ENCODE measurements at regions not wholly inside any gene's neighbourhood (a gene's known extent, or its start where the extent isn't known, plus 50 kb on each side); places are given as distances from the start of the nearest gene placed in this dataset.
"Not testable (repeated sequence)": the region's sequence is repeated elsewhere in the genome, so short reads cannot be mapped to it uniquely, and the experiment has no call there.

DNA sequence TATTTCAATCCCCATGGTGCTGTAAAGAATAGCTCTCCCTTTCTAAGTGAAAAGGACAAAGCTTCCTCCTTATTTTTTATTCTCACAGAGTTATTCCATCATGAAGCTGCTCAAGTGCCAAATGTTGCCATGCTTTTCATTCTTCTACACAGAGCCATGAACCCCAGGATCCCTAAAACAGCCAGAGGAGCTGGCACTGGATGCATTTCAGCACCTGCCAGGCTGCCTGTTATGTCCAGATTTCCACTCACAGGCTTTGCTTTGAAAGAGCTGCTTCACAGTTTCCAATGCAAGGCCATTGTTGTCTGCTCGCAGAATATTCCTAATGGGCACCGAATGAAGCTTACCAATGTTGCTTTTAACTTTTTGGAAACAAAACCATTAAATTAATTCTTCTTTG is 256.2 kb upstream of the NPSR1 start:
- no peak for DNase-seq

DNA sequence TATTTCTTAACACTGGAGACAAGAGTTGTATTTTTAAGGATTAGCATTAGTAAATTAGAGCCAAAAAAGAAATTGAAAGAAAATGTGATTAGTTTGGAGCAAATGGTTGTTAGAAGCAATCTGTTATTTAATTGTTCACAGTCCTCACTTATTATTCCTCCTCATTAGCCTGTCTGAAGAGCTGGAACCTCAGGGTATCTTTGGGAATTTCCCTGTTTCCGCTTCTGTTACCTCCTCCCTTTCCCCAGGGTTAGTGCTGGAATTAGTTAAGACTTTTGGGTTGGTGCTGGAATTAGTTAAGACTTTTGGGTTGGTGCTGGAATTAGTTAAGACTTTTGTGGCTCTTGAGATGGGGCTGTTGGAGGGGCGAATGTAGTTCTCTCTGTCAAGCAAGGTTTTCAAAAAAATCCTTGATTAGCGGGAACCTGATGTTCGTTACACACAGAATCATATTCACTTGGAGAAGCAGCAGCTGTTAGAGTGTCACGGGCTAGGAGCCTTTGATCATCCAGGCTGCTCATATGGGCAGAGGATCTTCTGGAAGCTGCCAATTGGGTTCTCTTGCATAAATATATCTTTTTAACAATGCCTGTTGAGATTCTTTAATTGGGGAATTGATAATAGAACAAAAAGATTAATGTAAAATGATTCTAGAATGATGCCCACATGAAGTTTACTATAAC is 251.0 kb upstream of the NPSR1 start:
- no peak for DNase-seq

DNA sequence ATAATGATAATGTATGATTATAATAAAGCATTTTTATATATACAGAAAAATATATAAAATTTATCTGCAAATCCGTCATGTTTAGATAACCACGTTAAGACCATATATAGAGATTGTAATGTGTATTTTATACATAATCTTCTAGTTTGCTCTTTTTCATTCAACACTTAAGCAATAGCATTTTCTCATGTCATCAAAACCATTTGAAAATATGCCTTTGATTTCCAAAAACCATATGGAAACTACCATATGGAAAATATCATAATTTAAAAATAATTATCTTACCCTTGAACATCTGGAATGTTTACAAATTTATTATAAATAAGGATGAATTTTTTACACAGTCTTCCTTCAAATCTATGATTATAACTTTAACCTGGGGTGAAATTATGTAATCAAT is 250.4 kb upstream of the NPSR1 start:
- DNase-seq = no peak

DNA sequence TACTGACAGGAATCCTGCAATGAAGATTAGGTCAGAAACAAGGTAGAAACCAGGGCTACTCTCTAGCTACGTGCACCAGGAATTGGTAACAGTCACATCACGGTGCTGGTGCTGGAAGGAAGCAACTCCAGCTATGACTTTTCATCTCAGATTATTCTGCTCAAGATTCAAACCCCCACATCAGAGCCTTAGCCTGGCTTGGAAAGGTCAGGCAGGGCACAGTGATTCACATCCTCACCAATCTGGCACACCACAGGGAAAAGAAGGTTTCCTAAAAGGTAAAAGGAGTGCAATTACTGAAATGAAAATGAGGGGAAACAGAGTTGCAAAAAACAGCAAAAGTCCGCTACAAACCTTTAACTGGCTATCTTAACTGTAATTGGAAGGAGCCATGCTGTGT is 240.2 kb upstream of the NPSR1 start:
- no peak for DNase-seq

DNA sequence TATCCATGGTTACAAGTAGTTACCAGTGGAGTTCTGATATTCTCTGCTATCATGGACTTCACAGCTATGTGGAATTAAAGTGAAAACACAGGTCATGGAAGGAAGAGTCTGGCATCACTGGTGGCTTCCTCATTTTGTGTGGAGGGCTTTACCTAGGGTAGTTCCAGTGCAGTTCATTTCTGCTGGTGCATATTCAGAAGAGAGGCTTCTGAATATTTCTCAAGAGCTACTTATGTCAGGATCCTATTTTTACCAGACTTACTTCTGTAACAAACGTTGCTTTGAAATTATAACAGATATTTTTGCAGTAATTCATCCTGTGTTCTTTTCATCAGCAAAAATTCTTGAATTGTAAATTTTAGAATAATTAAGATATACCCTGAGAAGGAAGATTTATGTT is 236.5 kb upstream of the NPSR1 start:
- no peak for DNase-seq

DNA sequence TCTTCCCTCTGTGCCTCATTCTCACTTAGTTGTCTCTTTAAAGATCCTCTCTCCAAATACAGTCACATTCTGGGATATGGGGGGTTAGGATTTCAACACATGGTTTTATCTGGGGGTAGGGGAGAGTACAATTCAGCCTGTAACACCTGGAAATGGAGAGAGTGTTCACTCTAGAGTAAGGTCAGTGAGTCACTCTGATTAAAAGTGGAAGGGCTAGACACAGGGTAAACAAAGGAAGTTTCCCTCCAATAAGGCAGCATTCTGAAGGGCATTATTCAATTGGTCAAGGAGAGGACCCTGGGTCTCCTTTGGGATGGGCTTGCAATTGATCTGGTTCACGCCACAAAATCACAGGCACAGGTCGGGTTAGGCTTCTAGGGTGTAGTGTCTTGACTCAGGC is 232.8 kb upstream of the NPSR1 start:
- DNase-seq = no peak

DNA sequence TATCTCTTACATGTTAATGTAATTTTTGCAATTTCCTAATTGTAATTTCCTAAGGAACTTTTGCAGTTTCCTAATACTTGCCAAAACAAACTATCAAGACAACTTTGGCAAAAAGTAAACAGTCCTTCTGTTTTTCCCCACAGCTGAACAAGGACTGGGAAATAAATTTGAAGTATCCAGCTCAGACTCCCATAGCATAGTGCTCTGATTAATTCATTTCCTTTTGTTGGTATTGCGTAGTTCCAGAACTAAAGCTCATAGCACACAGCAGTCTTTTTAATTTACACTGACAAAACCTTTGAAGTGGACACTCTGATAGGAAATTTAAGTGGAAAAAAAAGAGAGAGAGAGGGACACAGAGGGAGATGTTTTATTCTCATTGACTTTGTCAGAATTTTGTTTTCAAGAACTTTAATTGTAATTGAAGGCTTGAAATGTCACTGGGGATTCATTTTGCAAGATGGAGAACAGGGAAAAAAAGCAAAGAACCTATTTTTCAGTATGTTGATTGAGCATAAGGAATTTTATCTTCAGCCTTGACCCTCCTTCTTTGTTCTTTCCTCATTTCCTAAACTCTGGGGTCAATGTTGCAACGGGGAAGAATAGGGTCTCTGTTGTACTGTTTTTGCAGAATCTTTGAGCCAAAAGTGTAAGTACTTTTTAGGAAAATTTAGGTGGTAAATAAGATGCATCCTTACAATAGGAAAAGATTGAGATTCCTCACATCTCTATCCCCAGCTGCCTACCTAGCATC is 232.2 kb upstream of the NPSR1 start:
- DNase-seq = no peak

DNA sequence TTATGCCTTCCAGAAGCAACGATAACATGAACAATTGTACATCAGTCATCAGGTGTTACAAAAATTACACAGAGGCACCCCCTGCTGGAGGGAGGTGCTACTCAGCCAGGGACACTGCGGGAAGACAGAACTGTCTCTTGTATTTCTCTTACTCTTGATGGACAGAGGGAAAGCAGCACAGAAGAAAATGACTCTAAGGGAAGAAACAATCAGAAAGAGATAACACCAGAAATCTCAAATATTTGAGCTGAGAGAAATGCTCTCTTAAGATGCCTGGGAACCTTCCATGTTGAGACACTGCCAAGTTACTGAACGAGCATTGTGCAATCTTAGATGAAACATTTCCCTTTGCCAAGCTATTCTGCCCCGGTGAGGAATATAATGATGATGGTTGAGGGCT is 227.6 kb upstream of the NPSR1 start:
- DNase-seq = no peak

DNA sequence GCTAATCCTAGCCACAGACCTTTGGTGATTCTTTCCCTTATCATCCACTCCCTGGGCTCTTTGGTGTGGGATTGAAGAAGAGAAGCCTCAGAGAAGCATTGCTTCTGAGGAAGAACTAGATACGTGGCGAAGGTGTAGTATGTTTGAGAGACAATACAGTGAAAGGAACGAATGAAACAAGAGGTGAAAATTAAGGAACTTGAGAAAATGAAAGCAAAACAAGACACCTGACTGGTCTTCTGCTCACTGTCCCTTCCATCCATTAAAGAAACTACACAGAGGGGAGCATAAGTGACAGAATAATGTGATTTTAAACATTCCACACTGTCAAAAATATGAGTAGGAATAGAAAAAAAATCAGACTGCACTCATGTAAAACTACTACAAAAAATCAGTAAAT is 219.6 kb upstream of the NPSR1 start:
- no peak for DNase-seq

DNA sequence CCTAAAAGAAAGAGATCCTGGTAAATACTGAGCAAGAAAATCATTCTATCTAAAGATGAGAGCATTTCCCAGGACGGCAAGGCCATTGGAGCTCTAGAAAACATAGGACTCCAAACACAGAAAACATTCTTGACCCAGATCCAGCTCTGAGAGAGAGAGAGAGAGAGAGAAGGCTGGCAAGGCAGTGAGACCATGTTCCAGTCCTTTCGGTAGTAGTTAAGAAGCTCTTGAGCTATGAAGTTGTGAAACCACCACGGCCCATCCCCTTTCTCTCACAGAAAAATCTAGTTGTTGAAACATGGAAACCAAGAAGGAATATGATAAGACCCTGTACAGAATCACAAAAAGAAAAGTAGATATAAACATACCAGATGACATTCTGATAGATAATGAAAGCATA is 212.4 kb upstream of the NPSR1 start:
- DNase-seq = no peak

DNA sequence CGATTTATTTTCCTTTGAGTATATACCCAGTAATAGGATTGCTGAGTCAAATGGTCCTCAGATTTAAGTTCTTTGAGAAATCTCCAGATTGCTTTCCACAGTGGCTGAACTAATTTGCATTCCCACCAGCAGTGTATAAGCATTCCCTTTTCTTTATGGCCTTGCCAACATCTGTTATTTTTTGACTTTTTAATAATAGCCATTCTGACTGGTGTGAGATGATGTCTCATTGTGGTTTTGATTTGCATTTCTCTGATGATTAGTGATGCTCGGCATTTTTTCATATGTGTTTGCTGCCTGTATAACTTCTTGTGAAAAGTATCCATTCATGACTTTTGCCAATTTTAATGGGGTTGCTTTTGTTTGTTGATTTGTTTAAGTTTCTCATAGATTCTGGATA is 209.5 kb upstream of the NPSR1 start:
- DNase-seq = not testable (repeated sequence)

DNA sequence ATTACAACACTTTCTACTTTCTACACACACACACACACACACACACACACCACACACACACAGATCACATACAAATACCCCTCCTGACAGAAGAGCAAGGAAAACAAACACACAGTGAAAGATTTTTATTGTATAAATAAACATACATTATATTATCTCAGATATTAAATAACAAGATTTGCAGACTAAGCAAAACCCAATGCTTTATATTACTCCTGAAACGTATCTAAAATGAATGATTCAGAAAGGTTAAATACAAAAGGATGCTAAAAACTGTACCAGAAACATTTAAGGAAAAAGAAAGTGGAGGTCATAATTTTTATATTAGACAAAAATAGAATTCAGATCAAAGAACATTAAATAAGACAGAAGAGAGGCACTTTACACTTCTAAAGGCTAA is 208.3 kb upstream of the NPSR1 start:
- no peak for DNase-seq

DNA sequence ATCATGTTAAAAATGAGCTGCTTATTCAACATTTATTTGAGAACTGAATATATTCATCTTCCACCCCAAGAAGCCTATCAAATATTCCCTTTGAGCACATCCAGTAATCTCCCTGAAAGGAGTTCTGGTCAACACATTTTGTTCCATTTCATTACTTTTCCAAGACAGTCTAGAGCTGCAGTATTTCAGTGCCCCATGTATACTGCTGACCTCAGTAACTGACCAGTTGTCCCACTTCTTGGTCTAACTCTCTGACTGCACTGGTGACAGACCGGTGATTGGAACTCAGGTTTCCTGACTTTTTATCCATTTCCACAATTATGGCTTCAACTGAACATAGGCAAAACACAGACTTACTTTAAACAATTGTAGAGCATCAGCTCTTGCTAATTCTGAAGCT is 206.8 kb upstream of the NPSR1 start:
- no peak for DNase-seq

DNA sequence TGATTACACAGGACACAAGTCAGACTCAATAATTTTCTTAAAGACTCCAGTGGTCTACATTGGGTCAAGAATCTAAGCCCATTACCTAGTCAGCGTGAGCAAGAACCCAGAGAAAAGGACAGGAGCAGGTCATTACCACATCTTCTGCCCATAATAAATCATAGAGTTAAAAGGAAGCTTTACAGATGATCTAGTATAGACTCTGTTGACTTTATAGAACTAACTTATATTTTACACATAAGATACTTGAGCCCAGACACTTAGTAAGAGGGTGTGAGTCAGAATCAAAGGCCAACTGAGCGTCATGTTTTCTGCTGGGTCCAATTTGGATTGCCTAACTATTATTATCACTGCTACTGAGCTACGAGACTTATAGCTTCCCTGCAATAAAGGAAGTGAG is 206.1 kb upstream of the NPSR1 start:
- no peak for DNase-seq

DNA sequence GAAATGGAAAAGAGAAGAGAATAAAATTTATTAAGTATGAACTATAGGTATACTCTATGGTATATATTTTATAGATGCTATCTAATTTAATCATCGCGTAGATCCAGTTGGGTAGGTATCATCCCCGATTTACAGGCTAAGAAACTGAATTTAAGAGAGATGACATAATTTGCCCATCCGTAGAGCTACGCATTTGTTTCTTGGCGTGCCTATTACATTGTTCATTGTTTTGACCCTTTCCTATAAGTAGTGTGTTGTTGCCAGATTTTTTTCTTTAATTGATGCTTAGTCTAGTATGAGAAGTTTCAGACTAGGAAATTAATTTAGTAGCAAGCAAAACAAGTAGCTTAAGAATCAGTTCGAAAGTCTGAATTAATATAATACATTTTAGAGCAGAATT is 205.7 kb upstream of the NPSR1 start:
- DNase-seq = no peak

DNA sequence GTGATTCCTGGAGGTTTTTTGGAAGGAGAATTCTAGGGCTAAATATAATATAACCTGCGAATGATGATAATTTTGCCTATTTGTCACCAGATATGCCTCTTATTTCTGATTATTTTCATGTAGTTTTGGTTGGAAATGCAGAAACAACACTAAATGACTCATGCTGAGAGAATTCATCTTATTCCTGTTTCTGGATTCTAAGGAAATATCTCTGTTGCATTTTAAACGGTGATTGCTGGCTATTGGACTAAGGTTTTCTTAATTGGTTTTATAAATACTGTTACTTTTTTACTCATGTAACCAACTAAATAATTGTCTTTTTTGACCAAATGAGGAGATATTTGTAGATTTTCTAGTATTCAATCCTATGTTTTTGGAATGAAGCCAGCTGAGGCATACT is 204.9 kb upstream of the NPSR1 start:
- DNase-seq = no peak

DNA sequence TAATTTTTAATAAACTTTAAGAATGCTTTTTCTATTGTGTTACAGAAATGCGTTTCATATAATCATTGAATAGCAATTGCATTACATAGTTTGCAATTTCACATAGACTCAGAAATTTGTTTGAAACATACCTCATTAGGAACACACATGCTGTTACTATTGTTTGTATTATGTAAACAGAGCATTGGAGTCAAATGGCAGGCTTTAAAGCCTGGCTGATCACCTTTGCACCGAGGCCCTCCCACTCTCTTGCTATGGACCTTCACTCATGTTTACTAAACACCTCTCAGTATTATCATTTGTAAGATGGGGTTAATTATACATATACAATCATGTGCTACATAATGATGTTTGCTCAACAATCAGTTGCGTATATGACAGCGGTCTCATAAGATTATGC is 203.6 kb upstream of the NPSR1 start:
- no peak for DNase-seq

DNA sequence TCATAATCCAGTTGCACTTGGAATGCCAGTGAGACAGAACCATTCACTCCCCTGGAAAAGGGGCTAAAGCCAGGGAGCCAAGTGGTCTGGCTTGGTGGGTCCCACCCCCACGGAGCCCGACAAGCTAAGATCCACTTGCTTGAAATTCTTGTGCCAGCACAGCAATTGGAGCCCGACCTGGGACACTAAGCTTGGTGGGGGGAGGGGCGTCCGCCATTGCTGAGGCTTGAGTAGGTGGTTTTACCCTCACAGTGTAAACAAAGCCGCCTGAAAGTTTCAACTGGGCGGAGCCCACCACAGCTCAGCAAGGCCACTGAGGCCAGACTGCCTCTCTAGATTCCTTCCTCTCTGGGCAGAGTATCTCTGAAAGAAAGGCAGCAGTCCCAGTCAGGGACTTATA is 200.7 kb upstream of the NPSR1 start:
- no peak for DNase-seq

DNA sequence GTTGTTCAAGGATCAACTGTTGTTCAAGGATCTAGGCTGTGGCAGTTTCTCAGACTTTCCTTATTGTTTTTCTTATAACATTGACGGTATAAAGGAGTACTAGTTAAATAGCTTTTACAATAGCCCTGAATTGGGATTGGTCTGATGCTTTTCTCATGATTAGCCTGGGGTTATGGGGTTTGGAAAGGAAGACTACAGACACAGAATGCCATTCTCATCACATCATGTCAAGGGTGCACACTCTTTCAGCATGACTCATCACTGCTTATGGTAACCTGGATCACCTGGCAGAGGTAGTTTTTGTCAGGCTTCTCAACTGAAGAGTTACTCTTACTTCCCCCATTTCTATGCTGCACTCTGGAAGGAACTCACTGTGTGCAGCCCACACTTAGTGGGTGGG is 194.2 kb upstream of the NPSR1 start:
- DNase-seq = no peak

DNA sequence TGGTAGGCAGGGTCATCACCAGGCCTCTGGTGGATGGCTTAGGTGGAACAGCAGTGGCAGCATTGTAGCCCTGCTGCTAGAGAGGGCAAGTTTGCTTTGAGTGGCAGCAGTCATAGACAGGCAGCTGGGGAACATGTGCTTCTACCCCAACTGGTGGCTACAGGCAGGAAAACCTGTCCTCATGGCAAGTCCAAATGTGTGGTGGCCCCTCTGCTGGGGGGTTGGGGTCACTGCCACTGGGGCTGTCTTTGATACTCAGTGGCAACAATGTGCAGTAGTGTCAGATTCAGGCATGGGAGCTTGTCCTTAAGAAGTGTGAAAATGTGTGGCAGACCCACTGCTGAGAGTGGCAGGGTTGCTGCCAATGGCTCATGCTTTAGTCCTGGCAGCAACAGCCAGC is 186.2 kb upstream of the NPSR1 start:
- no peak for DNase-seq

DNA sequence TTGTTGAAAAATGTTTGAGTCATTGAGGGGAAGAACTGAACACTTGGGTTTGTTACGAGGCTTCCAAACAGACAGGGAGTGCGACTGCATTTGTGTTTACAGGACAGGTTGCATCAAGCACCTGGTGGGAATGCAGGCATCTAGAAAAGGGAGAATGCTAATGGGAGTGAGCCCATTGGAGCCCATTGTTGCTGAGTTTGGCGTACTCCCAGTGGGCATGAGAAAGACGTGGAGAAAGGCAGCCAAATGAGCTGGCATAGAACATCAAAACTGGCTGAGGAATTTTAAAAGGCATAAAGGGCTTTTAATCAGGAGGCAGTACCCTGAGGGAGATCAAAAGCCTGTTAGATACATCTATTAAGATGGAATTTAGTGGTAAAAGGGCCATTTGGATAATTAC is 171.6 kb upstream of the NPSR1 start:
- no peak for DNase-seq

DNA sequence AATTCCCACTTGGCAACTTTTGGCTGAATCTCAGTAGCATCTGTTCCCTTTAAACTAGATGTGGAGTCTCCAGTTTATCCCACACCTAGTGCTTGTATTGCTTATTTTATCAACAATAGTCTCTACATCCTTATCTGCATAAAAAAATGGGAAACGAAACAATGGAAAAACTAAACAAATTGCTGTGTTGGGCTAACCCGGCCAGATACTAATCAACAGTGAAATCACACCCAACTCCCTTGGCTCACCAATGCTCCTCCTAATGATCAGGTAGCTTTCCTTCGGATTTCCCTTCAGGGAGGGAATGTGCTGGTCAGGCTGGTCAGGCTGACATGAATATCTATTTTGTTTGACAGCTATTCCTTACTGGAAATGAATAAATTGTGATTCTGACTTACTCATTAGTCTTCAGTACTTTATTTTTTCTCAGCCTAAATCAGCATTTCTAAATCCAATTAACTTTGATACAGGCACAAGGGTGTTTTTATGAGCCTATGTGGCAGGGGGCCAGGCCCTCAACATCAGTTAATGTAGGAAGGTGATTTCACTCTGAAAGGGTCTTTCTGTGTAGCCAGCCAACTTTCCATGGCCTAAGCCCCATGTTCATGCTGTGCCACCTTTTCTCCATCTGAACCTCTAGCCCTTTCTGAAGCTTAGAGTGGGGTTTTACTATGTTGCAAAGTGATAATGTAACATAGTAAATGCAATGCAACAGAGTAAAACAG is 170.5 kb upstream of the NPSR1 start:
- no peak for DNase-seq

DNA sequence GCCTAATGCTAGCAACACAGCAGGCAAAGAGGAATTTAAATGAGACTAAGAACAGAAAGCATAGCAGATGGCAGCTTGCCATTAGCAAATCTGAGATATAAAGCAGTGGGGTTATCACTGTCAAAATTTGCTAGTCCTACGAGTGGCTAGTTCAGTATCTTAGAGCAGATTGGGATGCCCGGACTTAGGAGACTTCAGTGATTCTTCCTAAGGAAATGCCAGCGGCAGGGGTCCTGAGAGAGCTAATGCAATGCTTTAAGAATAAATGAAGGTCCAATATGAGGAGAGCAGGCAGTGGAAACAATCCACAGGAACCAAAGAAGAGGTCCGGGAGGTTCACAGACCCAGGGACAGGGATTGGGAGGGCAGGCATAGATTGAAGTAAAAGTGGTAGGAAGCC is 169.3 kb upstream of the NPSR1 start:
- DNase-seq = no peak

DNA sequence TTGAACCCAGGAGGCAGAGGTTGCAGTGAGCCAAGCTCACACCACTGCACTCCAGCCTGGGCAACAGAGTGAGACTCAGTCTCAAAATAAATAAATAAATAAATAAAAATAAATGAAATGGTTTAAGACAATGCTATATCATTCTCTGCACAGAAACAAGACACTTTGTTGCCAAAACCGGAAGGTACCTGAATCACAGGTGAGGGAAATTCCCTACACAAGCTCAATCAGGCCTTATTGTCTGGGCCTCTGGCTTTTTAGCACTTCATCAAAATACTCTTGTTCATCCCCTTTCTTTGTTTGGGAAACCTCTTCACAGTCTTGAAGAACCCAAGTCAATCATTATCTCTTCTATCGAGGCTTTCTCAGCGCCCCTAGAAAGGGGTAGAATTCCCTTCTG is 166.1 kb upstream of the NPSR1 start:
- no peak for DNase-seq

Measured in NCI-H2029 treated with DMSO at 0.1 percent for 48 hours (cell line).